ENCODE measurements at regions not wholly inside any gene's neighbourhood (a gene's known extent, or its start where the extent isn't known, plus 50 kb on each side); places are given as distances from the start of the nearest gene placed in this dataset.

DNA sequence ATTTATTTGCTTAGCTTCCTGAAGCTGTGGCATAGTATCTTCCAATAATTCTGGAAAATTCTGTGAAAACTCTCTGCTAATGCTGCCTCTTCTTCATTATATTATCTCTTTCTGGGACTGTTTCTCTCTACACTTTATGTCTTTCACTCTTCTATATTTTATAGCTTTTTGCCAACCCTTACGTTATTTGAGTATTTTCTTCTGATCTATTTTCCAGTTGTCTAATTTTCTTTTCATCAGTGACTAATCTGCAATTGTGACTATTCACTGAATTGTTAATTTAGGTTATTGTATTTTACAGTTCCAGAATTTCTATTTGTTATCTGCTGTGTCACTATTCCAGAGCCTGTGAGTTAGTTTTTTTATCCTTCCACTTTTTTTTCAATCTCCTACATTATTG, 273.4 kb upstream of the PHYHIPL start:
- H3K27me3 ChIP-seq (replicated peaks in 1 of 4; ENCODE audit: control extremely low read depth in 1 of 4, control insufficient read depth in 3 of 4, insufficient read depth in 4 of 4, low read length in 3 of 4), result no peaks in the 10 kb centered on the region
- H3K36me3 ChIP-seq (replicated peaks in 1 of 2; ENCODE audit: control extremely low read depth in 1 of 2, control insufficient read depth in 1 of 2, extremely low read depth in 1 of 2, insufficient read depth in 2 of 2, low read length in 1 of 2), result no peaks in the 10 kb centered on the region
- Mint-ChIP-seq H3K4me1 (no peaks in the 10 kb centered on the region), H3K27me3 (no peaks in the 10 kb centered on the region), H3K4me3 (no peak overlapping the region), H3K9me3 (ENCODE audit: insufficient read depth) (no peaks in the 10 kb centered on the region), H3K27ac (no peak overlapping the region)
- intact Hi-C loops (cut with micrococcal nuclease), result no loop called here
- TF ChIP-seq EZH2 (IDR thresholded peaks at IDR 0.05; ENCODE audit: borderline replicate concordance, insufficient read depth, low read depth, low read length, poor library complexity, severe bottlenecking), result no peak
- TF ChIP-seq, protein P1, sequence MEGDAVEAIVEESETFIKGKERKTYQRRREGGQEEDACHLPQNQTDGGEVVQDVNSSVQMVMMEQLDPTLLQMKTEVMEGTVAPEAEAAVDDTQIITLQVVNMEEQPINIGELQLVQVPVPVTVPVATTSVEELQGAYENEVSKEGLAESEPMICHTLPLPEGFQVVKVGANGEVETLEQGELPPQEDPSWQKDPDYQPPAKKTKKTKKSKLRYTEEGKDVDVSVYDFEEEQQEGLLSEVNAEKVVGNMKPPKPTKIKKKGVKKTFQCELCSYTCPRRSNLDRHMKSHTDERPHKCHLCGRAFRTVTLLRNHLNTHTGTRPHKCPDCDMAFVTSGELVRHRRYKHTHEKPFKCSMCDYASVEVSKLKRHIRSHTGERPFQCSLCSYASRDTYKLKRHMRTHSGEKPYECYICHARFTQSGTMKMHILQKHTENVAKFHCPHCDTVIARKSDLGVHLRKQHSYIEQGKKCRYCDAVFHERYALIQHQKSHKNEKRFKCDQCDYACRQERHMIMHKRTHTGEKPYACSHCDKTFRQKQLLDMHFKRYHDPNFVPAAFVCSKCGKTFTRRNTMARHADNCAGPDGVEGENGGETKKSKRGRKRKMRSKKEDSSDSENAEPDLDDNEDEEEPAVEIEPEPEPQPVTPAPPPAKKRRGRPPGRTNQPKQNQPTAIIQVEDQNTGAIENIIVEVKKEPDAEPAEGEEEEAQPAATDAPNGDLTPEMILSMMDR (IDR thresholded peaks at IDR 0.05), result no peak
- H3K9ac ChIP-seq (ENCODE audit: low read length), result no peak overlapping the region
- H4K20me1 ChIP-seq (ENCODE audit: control insufficient read depth, insufficient read depth, low read length, poor library complexity, severe bottlenecking), result no peaks in the 10 kb centered on the region
- CTCF ChIA-PET, result no interaction called here
- no peak overlapping the region for H3K4me2 ChIP-seq (replicated peaks; ENCODE audit: low read depth, low read length, poor library complexity, severe bottlenecking)
- WGBS (ENCODE audit: insufficient coverage), result no CpG with 5 or more reads among the region's 1 CpG
- H3K79me2 ChIP-seq (ENCODE audit: control insufficient read depth, insufficient read depth, low read length), result no peaks in the 10 kb centered on the region
- DNase-seq (no peak), ATAC-seq (ENCODE audit: low read depth) (no peak)
- no peak overlapping the region for H3K4me3 ChIP-seq (ENCODE audit: control extremely low read depth in 1 of 5, extremely low read depth in 1 of 5, insufficient read depth in 1 of 5, low read depth in 2 of 5, low read length in 4 of 5)
- no peak overlapping the region for H2AFZ ChIP-seq (ENCODE audit: insufficient read depth, low read depth, low read length, poor library complexity, severe bottlenecking)
- no peaks in the 10 kb centered on the region for H3K4me1 ChIP-seq (ENCODE audit: control insufficient read depth in 2 of 2, insufficient read depth in 2 of 2, low read length in 2 of 2)
- H3K9me3 ChIP-seq (ENCODE audit: control extremely low read depth in 1 of 3, control insufficient read depth in 2 of 3, insufficient read depth in 1 of 3, low read length in 2 of 3), result peaks cover 0 to 7% (median 0%) of the 10 kb centered on the region in 3 donors
- POLR2A ChIA-PET, result no interaction called here
- no peak overlapping the region for H3K27ac ChIP-seq (ENCODE audit: low read length in 2 of 2)

DNA sequence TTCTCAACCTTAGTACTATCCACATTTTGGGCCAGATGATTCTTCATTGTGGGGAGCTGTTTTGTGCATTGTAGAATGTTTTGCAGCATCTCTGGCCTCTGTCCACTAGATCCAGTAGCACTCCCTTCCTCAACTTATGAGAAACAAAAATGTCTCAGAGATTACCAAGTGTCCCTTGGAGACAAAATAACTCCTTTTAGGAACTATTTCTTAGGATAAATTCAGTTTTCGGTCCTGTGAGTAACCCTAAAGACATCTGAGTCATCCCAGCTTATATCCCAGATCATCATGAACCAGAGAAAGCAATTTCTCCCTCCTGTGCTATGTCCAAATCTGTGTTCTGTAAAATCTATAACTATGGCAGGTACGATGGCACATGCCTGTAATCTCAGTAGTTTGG, 266.6 kb upstream of the PHYHIPL start:
- DNase-seq (no peak), ATAC-seq (ENCODE audit: low read depth) (no peak)
- intact Hi-C loops (cut with micrococcal nuclease), result no loop called here
- 100% methylated on average over 1 of the region's 2 CpGs for WGBS (ENCODE audit: insufficient coverage)
- no peaks in the 10 kb centered on the region for H3K36me3 ChIP-seq (replicated peaks in 1 of 2; ENCODE audit: control extremely low read depth in 1 of 2, control insufficient read depth in 1 of 2, extremely low read depth in 1 of 2, insufficient read depth in 2 of 2, low read length in 1 of 2)
- Mint-ChIP-seq H3K4me1 (no peaks in the 10 kb centered on the region), H3K27ac (no peak overlapping the region), H3K4me3 (no peak overlapping the region), H3K9me3 (ENCODE audit: insufficient read depth) (no peaks in the 10 kb centered on the region), H3K27me3 (no peaks in the 10 kb centered on the region)
- H3K79me2 ChIP-seq (ENCODE audit: control insufficient read depth, insufficient read depth, low read length), result no peaks in the 10 kb centered on the region
- no peak overlapping the region for H3K4me2 ChIP-seq (replicated peaks; ENCODE audit: low read depth, low read length, poor library complexity, severe bottlenecking)
- H3K4me1 ChIP-seq (ENCODE audit: control insufficient read depth in 2 of 2, insufficient read depth in 2 of 2, low read length in 2 of 2), result no peaks in the 10 kb centered on the region
- H3K27me3 ChIP-seq (replicated peaks in 1 of 4; ENCODE audit: control extremely low read depth in 1 of 4, control insufficient read depth in 3 of 4, insufficient read depth in 4 of 4, low read length in 3 of 4), result no peaks in the 10 kb centered on the region
- no peak overlapping the region for H2AFZ ChIP-seq (ENCODE audit: insufficient read depth, low read depth, low read length, poor library complexity, severe bottlenecking)
- CTCF ChIA-PET, result interaction anchor here (1.7 kb wide), 1 partner anchor 18 kb away, joined by 4 read pairs; no protein-coding TSS in a partner anchor
- POLR2A ChIA-PET, result no interaction called here
- H3K27ac ChIP-seq (ENCODE audit: low read length in 2 of 2), result no peak overlapping the region
- H3K9ac ChIP-seq (ENCODE audit: low read length), result no peak overlapping the region
- peaks cover 0 to 7% (median 0%) of the 10 kb centered on the region in 3 donors for H3K9me3 ChIP-seq (ENCODE audit: control extremely low read depth in 1 of 3, control insufficient read depth in 2 of 3, insufficient read depth in 1 of 3, low read length in 2 of 3)
- H4K20me1 ChIP-seq (ENCODE audit: control insufficient read depth, insufficient read depth, low read length, poor library complexity, severe bottlenecking), result no peaks in the 10 kb centered on the region
- H3K4me3 ChIP-seq (ENCODE audit: control extremely low read depth in 1 of 5, extremely low read depth in 1 of 5, insufficient read depth in 1 of 5, low read depth in 2 of 5, low read length in 4 of 5), result no peak overlapping the region
- TF ChIP-seq, protein P1 (IDR thresholded peaks at IDR 0.05), result no peak
- TF ChIP-seq EZH2 (IDR thresholded peaks at IDR 0.05; ENCODE audit: borderline replicate concordance, insufficient read depth, low read depth, low read length, poor library complexity, severe bottlenecking), result no peak

Data from B cell (primary cell).